ENCODE measurements at regions not wholly inside any gene's neighbourhood (a gene's known extent, or its start where the extent isn't known, plus 50 kb on each side); places are given as distances from the start of the nearest gene placed in this dataset.

DNA sequence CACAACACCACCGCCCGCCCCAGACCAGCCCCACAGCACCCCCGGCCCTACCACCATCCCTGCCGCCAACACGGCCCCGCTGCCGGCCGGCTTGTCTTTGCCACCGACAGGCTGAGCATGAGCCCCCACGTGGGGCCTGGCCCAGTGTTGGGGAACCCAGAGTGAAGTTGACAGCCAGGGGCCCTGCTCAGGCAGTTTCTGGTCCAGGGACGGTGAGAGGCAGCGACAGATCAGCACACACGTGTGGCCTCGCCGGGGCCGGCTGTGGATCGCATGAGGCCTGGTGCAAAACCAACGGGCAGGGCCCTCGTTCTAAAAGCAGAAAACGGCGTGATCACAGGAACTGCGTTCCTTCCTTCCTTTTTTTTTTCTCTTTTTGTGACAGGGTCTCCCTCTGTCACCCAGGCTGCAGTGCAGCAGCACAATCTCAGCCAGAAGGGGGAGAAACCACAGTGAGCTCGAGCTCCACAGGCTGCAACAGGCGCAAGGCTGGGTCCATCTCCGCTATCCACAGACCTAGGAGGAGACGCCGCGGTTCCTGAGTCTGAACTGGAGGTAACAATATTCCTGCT lies 50.5 kb upstream of the FBRSL1 start:
- no peak for DNase-seq (ENCODE audit: low spot score)
- no peak for FAIRE-seq

GRCh38 chr12:132438726-132439125 lies 51.2 kb upstream of the FBRSL1 start:
- DNase-seq (ENCODE audit: low spot score) = no peak
- no peak for FAIRE-seq

GRCh38 chr12:132437943-132438700 lies 51.8 kb upstream of the FBRSL1 start:
- FAIRE-seq (no peak), DNase-seq (ENCODE audit: low spot score) (no peak)

DNA sequence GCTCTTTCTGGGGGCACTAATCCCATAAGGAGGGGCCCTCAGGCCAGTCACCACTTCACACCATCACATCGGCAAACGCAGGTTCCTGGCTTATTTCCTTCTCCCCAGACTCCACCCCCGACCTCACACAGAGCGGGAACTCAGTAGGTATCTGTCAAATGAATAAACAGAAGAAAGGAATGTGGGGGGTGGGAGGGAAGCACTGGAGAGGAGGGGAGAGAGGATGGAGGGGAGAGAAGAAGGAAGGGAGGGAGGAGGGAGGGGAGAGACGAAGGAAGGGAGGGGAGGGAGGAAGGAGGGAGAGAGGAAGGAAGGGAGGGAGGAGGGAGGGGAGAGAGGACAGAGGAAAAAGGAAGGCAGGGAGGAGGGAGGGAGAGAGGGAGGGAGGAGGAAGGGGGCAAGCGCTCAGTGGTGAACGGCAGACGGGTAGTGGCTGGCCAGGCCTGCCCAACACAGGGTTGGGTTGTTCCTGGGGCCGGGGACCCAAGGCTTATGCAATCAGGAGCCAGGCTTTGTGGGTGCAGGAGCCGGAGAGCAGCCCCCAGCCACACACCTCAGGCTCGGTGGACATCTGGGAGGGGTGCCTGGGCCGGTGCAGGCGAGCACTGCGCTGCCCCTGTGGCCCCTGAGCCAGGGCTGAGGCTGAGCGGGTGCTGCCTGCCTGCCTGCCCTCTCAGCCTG lies 52.6 kb upstream of the FBRSL1 start:
- FAIRE-seq (no peak), DNase-seq (ENCODE audit: low spot score) (peak; percentile 38)

- no peak for FAIRE-seq
Measured at GRCh38 chr12:132436791-132437251, 53.1 kb upstream of the FBRSL1 start.

DNA sequence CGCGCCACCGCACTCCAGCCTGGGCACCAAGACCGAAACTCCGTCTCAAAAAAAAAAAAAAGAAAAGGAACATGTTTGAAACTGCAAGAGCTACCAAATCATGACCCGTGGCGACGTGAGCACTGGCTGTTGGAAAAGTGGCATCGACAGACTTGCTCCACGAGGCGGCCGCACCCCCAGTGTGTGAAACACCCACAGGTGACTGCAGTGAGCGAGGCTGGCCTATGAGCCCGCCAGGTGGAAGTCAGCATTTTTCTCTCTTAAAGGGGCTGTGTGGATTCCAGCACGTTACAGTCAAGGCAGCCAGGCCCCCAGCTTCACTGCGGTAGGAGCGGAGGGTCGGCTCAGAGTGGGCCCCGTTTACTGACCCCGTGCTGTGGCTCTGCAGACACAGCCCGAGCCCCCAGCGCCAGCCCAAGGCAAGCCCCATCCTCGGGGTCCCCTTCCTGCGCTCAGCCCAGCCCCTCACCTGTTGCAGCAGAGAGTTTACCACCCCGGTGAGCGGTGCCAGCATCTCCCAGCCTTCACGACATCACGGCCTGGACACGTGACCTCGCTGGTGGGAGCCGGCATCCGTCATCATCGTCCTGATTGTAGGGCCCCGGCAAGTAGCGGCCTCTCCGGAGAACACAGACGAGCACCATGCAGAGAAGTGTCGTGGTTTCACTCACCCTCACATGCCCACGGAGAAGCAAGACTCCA lies 54.3 kb upstream of the FBRSL1 start:
- DNase-seq (ENCODE audit: low spot score) = no peak
- FAIRE-seq = no peak

More at GRCh38 chr12:132436791-132437251, 53.1 kb upstream of the FBRSL1 start:
- DNase-seq (ENCODE audit: low spot score) = no peak

DNA sequence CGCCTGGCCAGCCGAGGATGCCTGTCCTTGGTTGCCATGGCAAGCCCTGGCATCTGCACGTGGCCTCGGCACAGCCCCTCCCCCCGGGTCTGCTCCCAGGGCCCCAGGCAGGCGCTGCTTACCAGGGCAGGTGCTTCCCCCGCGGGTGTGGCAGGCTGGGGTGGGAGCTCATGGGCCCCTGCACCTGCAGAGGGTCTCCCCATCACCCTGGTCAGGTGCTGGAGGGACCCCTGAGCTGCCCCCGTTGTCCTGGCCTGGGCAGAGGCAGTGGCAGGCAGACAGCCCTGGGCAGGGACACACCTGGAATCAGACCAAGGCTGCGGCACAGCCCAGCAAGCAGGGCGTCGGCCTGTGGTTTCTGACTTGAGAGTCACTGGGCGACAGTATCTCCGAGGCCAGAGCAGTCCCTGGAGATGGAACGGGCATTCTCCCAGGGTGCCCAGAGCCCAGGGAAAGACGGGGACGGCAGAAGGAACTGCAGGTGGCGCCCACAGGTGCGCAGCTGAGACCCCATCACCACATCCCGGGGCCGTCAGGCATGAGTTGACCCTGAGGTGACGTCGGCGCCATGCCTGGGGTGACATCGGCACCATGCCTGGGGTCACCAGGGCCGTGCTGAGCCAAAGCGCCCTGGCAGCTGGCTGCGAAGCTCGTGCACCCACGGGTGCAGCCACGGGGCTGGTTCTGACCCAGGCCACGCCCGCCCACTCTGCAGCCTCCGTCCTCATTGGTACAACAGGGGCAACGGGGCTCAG lies 56.1 kb upstream of the FBRSL1 start:
- FAIRE-seq (no peak), DNase-seq (ENCODE audit: low spot score) (no peak)

DNA sequence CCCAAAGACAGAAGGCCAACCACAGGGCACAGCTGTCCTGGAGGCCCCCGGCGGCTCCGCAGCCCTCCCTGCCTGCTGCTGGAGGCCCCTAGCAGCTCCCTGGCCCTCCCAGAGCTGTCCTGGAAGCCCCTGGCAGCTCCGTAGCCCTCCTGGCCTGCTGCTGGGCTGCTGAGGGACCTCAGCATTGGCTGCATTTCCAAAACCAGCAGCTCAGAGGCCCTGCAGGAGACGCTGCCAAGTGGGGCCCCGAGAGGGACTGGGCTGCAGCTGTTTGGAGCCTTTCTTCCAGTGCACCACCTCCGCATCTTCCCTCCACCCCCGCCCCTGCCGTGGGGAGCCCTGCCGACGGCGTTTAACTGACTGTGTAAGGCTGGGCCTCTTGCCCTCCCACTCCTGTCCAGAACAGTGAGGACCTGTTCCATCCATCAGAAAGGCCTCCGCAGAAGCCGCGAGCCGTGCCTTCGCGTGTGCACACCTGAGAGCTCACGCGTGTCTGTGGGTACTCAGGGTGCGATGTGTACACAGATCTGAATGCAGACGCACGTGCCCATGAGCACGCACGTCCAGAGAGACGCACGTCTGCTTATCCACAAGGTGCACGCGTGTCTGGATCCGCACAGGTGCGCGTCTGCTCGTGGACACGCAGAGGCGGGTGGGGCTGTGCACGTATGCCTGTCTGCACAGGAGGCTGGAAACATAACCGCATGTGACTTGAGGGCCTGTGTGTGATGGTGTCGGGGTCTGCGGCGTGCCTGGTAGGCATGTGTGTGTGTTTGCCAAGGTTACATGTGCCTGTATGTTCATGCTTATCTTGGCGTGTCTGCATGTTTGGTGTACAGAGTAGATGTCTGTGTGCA lies 57.0 kb upstream of the FBRSL1 start:
- peak; percentile 62 for FAIRE-seq

GRCh38 chr12:132432126-132432705 lies 57.7 kb upstream of the FBRSL1 start:
- DNase-seq (ENCODE audit: low spot score) (no peak), FAIRE-seq (no peak)

More for the DNA sequence above, 57.0 kb upstream of the FBRSL1 start:
- DNase-seq (ENCODE audit: low spot score) = no peak

- DNase-seq (ENCODE audit: low spot score) = no peak
- FAIRE-seq = no peak
Measured at GRCh38 chr12:132430838-132431774, 58.8 kb upstream of the FBRSL1 start.

DNA sequence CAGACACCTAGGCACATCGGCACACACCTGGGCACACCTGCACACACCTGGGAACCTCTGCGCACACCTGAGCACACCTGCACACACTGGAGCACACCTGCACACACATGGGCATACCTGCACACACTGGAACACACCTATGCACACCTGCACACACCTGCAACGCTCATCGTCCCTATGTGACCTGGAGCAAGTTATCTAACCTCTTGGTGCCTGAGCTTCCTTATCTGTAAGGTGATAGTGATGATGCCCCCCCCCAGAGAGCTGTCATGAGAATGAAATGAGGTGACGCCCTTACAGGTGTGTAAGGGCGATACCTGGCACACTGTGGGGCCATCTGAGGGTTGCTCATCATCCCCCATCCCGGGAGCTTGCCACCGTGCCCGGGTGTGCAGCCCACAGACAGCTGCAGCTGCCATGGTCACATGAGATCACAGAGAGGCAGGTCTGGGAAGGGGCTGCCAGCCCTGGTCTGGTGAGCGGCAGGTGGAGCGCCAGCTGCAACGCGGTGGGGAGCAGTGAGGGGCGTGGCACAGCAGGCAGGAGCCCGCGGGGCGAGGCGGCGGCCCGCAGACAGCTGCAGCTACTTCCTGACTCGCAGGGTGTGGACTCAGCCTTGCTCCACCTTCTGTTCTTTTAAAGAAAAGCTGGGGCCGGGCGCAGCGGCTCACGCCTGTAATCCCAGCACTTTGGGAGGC lies 59.9 kb upstream of the FBRSL1 start:
- DNase-seq (ENCODE audit: low spot score) (peak; percentile 49), FAIRE-seq (peak; percentile 56)

DNA sequence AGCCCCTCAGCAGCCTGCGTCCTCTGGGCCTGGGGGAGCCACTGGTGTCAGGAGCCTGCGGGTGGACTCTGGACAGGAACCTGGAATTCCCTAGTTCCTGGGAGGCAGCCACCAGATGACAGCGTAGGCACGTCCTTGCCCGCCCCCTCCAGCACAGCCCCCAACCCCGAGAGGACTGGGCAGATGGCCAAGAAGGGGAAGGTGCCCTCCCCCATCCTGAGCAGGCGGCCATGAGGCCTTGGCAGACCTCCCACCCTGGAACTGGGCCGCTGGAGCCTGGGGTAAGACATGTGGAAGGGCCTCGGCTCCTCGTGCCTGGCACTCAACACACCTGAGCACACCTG lies 60.4 kb upstream of the FBRSL1 start:
- DNase-seq (ENCODE audit: low spot score) (no peak), FAIRE-seq (no peak)

- FAIRE-seq (no peak), DNase-seq (ENCODE audit: low spot score) (no peak)
Measured at GRCh38 chr12:132428936-132429601, 60.9 kb upstream of the FBRSL1 start.

GRCh38 chr12:132427999-132428935 lies 61.7 kb upstream of the FBRSL1 start:
- FAIRE-seq = no peak
- DNase-seq (ENCODE audit: low spot score) = no peak

- no peak for FAIRE-seq
- no peak for DNase-seq (ENCODE audit: low spot score)
Measured at GRCh38 chr12:132427174-132427768, 62.7 kb upstream of the FBRSL1 start.
